ENCODE measurements at regions not wholly inside any gene's neighbourhood (a gene's known extent, or its start where the extent isn't known, plus 50 kb on each side); places are given as distances from the start of the nearest gene placed in this dataset.

- no peak overlapping the region for H3K27ac ChIP-seq
- no peak overlapping the region for H3K4me3 ChIP-seq
Measured at GRCh38 chr11:15374418-15374817, 259.7 kb downstream of the INSC start.

- no peak overlapping the region for H3K27ac ChIP-seq
- H3K4me3 ChIP-seq = no peak overlapping the region
Measured at GRCh38 chr11:15378941-15379340, 264.2 kb downstream of the INSC start.

- Histone ChIP-seq H3K27ac (no peak overlapping the region), H3K4me3 (no peak overlapping the region)
Measured at GRCh38 chr11:15379483-15379882, 264.8 kb downstream of the INSC start.

GRCh38 chr11:15390857-15391256 is 276.1 kb downstream of the INSC start:
- Histone ChIP-seq H3K4me3 (no peak overlapping the region), H3K27ac (no peak overlapping the region)

GRCh38 chr11:15396778-15397177 is 282.1 kb downstream of the INSC start:
- Histone ChIP-seq H3K4me3 (no peak overlapping the region), H3K27ac (no peak overlapping the region)

- H3K4me3 ChIP-seq = no peak overlapping the region
- no peak overlapping the region for H3K27ac ChIP-seq
Measured at GRCh38 chr11:15406851-15407351, 292.2 kb downstream of the INSC start.

GRCh38 chr11:15412054-15412453 is 297.3 kb downstream of the INSC start:
- no peak overlapping the region for H3K4me3 ChIP-seq
- H3K27ac ChIP-seq = no peak overlapping the region

- H3K27ac ChIP-seq = no peak overlapping the region
- no peak overlapping the region for H3K4me3 ChIP-seq
Measured at GRCh38 chr11:15418921-15419320, 304.2 kb downstream of the INSC start.

- no peak overlapping the region for H3K4me3 ChIP-seq
- no peak overlapping the region for H3K27ac ChIP-seq
Measured at GRCh38 chr11:15419696-15420095, 305.0 kb downstream of the INSC start.

GRCh38 chr11:15430381-15430780 is 315.7 kb downstream of the INSC start:
- Histone ChIP-seq H3K27ac (no peak overlapping the region), H3K4me3 (no peak overlapping the region)

- no peak overlapping the region for H3K27ac ChIP-seq
- H3K4me3 ChIP-seq = no peak overlapping the region
Measured at GRCh38 chr11:15434529-15434928, 319.8 kb downstream of the INSC start.

- H3K27ac ChIP-seq = no peak overlapping the region
Measured at GRCh38 chr11:15446315-15446714, 331.6 kb downstream of the INSC start.

GRCh38 chr11:15446929-15447328 is 332.2 kb downstream of the INSC start:
- H3K27ac ChIP-seq = no peak overlapping the region

More at GRCh38 chr11:15446315-15446714, 331.6 kb downstream of the INSC start:
- H3K4me3 ChIP-seq = no peak overlapping the region

GRCh38 chr11:15451713-15452112 is 337.0 kb downstream of the INSC start:
- no peak overlapping the region for H3K27ac ChIP-seq
- no peak overlapping the region for H3K4me3 ChIP-seq

More at GRCh38 chr11:15446929-15447328, 332.2 kb downstream of the INSC start:
- no peak overlapping the region for H3K4me3 ChIP-seq

GRCh38 chr11:15453211-15453765 is 338.6 kb downstream of the INSC start:
- no peak overlapping the region for H3K4me3 ChIP-seq
- H3K27ac ChIP-seq = no peak overlapping the region

GRCh38 chr11:15468466-15468865 is 353.7 kb downstream of the INSC start:
- no peak overlapping the region for H3K27ac ChIP-seq
- no peak overlapping the region for H3K4me3 ChIP-seq

GRCh38 chr11:15471048-15471894 is 356.5 kb downstream of the INSC start:
- no peak overlapping the region for H3K4me3 ChIP-seq

GRCh38 chr11:15471895-15472799 is 357.4 kb downstream of the INSC start:
- no peak overlapping the region for H3K4me3 ChIP-seq
- H3K27ac ChIP-seq = no peak overlapping the region

More at GRCh38 chr11:15471048-15471894, 356.5 kb downstream of the INSC start:
- no peak overlapping the region for H3K27ac ChIP-seq

- Histone ChIP-seq H3K27ac (no peak overlapping the region), H3K4me3 (no peak overlapping the region)
Measured at GRCh38 chr11:15473954-15474837, 359.5 kb downstream of the INSC start.

All from skin epidermis (tissue), 12 donors.